Activated gamma-delta T cell treated with Interleukin-2 at 50 U/mL for 16 hours (primary cell): ENCODE measurements at regions not wholly inside any gene's neighbourhood (a gene's known extent, or its start where the extent isn't known, plus 50 kb on each side); places are given as distances from the start of the nearest gene placed in this dataset.
"Not testable (repeated sequence)": the region's sequence is repeated elsewhere in the genome, so short reads cannot be mapped to it uniquely, and the experiment has no call there.

ENCODE experiments used
- DNase-seq: peaks from one replicate; pipeline ENCODE4 v3.0.0-alpha.2; 2020

- DNase-seq: no peak
These were observed 600.5 kb downstream of the LTN1 start for GRCh38 chr21:28391938-28392849.

DNA sequence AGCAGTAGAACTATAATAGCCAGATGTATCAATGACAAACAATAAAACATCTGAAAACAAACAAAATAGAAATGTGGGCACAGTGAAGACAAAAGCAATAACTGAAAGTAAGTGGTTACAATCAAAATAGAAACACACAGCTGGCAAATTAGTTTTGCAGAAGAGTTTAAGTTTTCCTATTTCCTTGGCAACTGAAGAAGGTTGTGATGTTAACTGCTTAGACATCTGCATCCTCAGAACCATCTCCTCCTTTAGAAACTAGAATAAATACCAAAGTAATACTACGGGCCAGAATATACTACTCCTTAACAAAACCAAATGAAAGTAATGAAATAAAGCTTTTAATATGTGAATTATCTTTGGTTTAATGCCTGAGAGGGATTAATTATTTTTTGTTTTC lies 605.5 kb downstream of the LTN1 start:
- DNase-seq: no peak

- no peak for DNase-seq
These were observed 606.8 kb downstream of the LTN1 start for GRCh38 chr21:28385845-28386244.

- not testable (repeated sequence) for DNase-seq
These were observed 611.5 kb downstream of the LTN1 start for GRCh38 chr21:28381000-28381745.

GRCh38 chr21:28380241-28380640 lies 612.4 kb downstream of the LTN1 start:
- no peak for DNase-seq

- DNase-seq: no peak
These were observed 614.7 kb downstream of the LTN1 start for GRCh38 chr21:28378026-28378425.

- no peak for DNase-seq
These were observed 616.8 kb downstream of the LTN1 start for GRCh38 chr21:28375708-28376385.

- DNase-seq: no peak
These were observed 617.8 kb downstream of the LTN1 start for GRCh38 chr21:28374881-28375280.

DNA sequence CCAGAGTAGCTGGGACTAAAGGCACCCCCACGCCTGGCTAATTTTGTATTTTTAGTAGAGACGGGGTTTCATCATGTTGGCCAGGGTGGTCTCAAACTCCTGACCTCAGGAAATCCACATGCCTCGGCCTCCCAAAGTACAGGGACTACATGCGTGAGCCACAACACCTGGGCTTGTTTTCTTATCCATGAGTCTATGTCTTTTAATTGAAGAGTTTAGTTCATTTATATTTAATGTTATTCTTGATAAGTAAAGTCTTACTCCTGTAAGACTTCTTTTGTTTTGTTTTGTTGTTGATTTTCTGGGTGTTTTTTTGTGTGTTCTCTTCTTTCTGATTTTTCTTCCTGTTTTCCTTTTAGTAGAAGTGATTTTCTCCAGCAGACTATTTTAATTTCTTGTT lies 621.0 kb downstream of the LTN1 start:
- no peak for DNase-seq

- DNase-seq: no peak
These were observed 633.4 kb downstream of the LTN1 start for GRCh38 chr21:28359300-28359699.

GRCh38 chr21:28358702-28359101 lies 634.0 kb downstream of the LTN1 start:
- DNase-seq: no peak

GRCh38 chr21:28358170-28358569 lies 634.5 kb downstream of the LTN1 start:
- DNase-seq: no peak

GRCh38 chr21:28357743-28358142 lies 634.9 kb downstream of the LTN1 start:
- no peak for DNase-seq

GRCh38 chr21:28356422-28356821 lies 636.3 kb downstream of the LTN1 start:
- DNase-seq: no peak

DNA sequence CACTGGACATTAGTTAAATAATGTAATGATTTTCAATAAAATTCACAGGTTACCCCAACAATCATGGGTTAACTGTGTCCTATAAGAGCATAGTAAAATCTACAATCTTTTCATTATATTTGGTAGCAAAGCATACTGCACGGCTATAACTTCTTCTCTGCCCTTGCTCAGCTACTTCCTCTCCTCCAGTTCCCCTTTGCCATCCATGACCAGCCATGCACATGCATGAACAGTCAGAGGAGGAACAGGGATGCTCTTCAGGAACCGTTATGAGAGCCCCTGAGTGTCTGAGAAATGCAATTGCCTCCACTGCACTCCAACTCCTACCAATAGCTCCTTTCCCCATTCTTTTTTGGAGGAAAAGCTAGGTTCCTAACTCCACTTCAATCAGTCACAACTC lies 646.7 kb downstream of the LTN1 start:
- no peak for DNase-seq

DNA sequence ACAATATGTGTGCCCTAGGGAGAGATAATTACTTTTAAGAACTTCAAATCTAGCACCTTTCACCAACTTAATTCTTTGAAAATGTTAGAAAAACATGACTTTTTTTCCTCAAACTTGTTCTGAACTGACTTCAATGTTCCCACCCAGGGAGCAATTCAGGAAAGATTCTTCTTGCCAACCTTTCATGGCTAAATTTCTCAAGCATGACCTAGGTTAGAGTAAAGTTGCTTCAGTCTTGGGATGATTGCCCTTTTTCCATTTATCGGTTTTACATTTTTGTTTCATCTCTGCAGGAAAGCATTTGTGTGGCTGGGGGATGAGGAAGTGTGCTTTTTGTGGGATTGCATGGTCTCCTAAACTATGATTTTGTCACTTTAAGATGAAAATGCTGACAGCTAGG lies 647.7 kb downstream of the LTN1 start:
- DNase-seq: no peak

GRCh38 chr21:28342212-28342810 lies 650.4 kb downstream of the LTN1 start:
- no peak for DNase-seq

DNA sequence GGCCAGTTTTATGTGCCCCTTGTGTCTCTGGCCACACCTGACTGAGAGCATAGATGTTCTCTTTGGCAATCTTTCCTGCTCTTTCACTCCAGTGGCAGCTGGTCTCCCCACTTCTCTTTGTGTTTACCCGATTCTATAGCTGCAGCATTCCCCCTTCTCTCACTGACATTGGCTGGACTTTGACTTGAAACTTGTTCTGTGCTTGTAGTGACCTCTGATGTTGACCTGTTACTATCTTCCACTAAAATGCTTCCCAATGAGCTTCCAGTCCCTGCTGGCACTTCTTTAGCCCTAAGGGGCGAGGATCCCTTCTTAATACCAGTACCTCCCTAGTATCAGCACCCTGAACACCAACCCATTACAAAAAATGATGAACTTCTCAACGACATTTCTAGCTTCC lies 653.3 kb downstream of the LTN1 start:
- no peak for DNase-seq

- DNase-seq: no peak
These were observed 653.9 kb downstream of the LTN1 start for GRCh38 chr21:28338701-28339305.

DNA sequence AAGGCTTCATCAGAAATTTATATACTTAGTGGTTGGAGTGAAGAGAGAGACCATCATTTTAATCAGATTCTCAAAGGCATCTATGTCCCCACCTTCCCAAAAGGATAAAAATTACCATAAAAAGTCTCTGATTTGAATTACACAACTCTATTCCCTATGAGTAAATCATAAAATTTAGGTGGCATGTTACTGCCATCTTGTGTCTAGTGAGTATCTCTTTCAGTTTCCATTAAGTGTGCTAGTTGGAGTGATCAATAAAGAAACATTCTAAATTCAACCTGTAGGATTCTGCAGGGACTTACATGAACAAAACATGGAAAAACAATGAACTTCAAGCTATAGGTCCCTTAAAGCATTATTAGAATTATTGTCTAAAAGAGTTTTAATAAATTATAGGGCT lies 655.4 kb downstream of the LTN1 start:
- no peak for DNase-seq

GRCh38 chr21:28336314-28336713 lies 656.4 kb downstream of the LTN1 start:
- DNase-seq: no peak

DNA sequence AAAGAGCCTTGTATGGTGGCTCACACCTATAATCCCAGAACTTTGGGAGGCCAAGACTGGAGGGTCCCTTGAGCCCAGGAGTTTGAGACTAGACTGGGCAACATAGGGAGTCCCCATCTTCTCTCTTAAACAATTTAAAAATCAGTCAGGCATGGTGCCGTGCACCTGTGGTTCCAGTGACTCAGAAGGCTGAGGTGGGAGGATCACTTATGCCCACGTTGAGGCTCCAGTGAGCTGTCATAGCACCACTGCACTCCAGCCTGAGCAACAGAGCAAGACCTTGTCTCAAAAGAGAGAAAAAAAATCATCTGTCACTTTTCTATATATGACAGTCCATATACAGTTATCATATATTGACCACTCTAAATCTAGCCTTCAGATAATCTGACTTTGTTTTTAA lies 658.3 kb downstream of the LTN1 start:
- no peak for DNase-seq

DNA sequence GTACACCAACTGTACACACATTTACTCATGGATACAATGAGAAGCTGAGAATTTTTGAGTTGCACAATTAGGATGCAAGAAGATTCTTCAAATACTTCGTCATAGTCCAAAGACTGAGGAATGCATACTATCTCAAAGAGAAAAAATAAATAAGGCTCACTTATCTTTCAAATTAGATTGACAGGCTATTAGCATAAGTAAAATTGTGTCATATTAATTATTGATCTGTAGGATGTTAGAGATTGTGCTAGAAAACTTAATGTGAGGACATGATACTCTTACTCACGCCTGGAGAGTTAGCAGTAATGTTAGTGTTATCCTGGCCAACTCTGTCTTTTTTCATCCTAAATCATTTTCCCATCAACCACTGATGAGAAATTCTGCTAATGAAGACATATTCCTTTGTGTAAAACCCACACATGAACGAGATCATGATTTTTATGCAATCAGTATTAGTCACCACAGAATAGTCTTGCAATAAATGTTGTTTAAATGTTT lies 659.0 kb downstream of the LTN1 start:
- DNase-seq: no peak
